Common myeloid progenitor, CD34-positive (primary cell): ENCODE measurements at regions not wholly inside any gene's neighbourhood (a gene's known extent, or its start where the extent isn't known, plus 50 kb on each side); places are given as distances from the start of the nearest gene placed in this dataset.
"Not testable (repeated sequence)": the region's sequence is repeated elsewhere in the genome, so short reads cannot be mapped to it uniquely, and the experiment has no call there.

Experiments
- CTCF ChIA-PET: fragments of 350-600 bp; sonication (Branson Sonifier 250); formaldehyde crosslinking; loops from one replicate; lab custom pipeline; 2021; ENCODE audit warnings: antibody characterized with exemption; lab: Charles Lee
- POLR2A ChIA-PET: fragments of 350-600 bp; sonication (Branson Sonifier 250); formaldehyde crosslinking; loops from one replicate; lab custom pipeline; 2021; ENCODE audit warnings: antibody characterized with exemption; lab: Charles Lee
- DNase-seq, 3 donors: peaks; one replicate each; pipeline versions ENCODE4 v3.0.0 to v3.0.0-alpha.2; 2013
- H3K27ac ChIP-seq, 2 experiments: 1 replicate in 1 of 2; 2 replicates in 1 of 2; pipeline ENCODE4 v1.7.0; 2013; ENCODE audit warnings: inconsistent platforms in 2 of 2, low read length in 2 of 2, mild to moderate bottlenecking in 2 of 2, low read depth in 1 of 2, moderate library complexity in 1 of 2; ENCODE audit not compliant: severe bottlenecking in 2 of 2, insufficient read depth in 1 of 2, poor library complexity in 1 of 2
- H3K27me3 ChIP-seq, 5 experiments: replicated peaks in 2 of 5; 1 replicate in 3 of 5; 2 replicates in 2 of 5; pipeline versions ENCODE4 v1.6.1 to v1.7.0; 2013; ENCODE audit warnings: low read length in 4 of 5, mild to moderate bottlenecking in 2 of 5, moderate library complexity in 2 of 5, inconsistent platforms in 1 of 5; ENCODE audit not compliant: insufficient read depth in 5 of 5, control insufficient read depth in 4 of 5
- H3K36me3 ChIP-seq, 4 experiments: 1 replicate in 2 of 4; 2 replicates in 2 of 4; pipeline versions ENCODE4 v1.6.1 to v1.7.0; 2013; ENCODE audit warnings: low read length in 3 of 4, control low read depth in 1 of 4, mild to moderate bottlenecking in 1 of 4; ENCODE audit not compliant: control insufficient read depth in 4 of 4, insufficient read depth in 4 of 4
- H3K4me1 ChIP-seq, 4 experiments: 1 replicate in 3 of 4; 2 replicates in 1 of 4; pipeline versions ENCODE4 v1.6.1 to v1.7.1; 2013; ENCODE audit warnings: low read length in 3 of 4, mild to moderate bottlenecking in 3 of 4, control low read depth in 1 of 4, inconsistent platforms in 1 of 4, moderate library complexity in 1 of 4; ENCODE audit not compliant: control insufficient read depth in 4 of 4, insufficient read depth in 4 of 4; ENCODE audit errors: control extremely low read depth in 1 of 4
- H3K4me3 ChIP-seq, 7 experiments: 1 replicate in 4 of 7; 2 replicates in 3 of 7; pipeline versions ENCODE4 v1.5.1 to v1.7.0; 2013; ENCODE audit warnings: mild to moderate bottlenecking in 7 of 7, low read length in 6 of 7, moderate library complexity in 6 of 7, inconsistent platforms in 2 of 7, low read depth in 2 of 7, control low read depth in 1 of 7; ENCODE audit not compliant: insufficient read depth in 4 of 7, control insufficient read depth in 1 of 7; ENCODE audit errors: extremely low read depth in 1 of 7
- H3K9me3 ChIP-seq, 5 experiments: 1 replicate in 4 of 5; 2 replicates in 1 of 5; pipeline versions ENCODE4 v1.6.1 to v1.7.1; 2013; ENCODE audit warnings: low read length in 4 of 5, mild to moderate bottlenecking in 2 of 5, inconsistent platforms in 1 of 5, low read depth in 1 of 5, moderate library complexity in 1 of 5; ENCODE audit not compliant: control insufficient read depth in 4 of 5, insufficient read depth in 2 of 5; ENCODE audit errors: control extremely low read depth in 1 of 5
- WGBS: methylation state at CpG from one replicate; pipeline ENCODE4 v1.1.5; 2013; ENCODE audit not compliant: insufficient coverage; 5-methylcytosine and 5-hydroxymethylcytosine counted together

- Histone ChIP-seq H3K9me3 (no peaks in the 10 kb centered on the region), H3K4me1 (no peaks in the 10 kb centered on the region), H3K4me3 (no peak overlapping the region), H3K36me3 (no peaks in the 10 kb centered on the region), H3K27me3 (no peaks in the 10 kb centered on the region), H3K27ac (no peak overlapping the region)
- POLR2A ChIA-PET, result no interaction called here
- DNase-seq, result no peak
- CTCF ChIA-PET, result no interaction called here
- WGBS, result 74% methylated on average over 2 of the region's 3 CpGs
Observed at GRCh38 chr10:8661886-8662285, 607.4 kb downstream of the GATA3 start.

- H3K4me3 ChIP-seq, result no peak overlapping the region
- no peaks in the 10 kb centered on the region for H3K4me1 ChIP-seq
- ChIA-PET CTCF (no interaction called here), POLR2A (no interaction called here)
- no peaks in the 10 kb centered on the region for H3K27me3 ChIP-seq
- DNase-seq, result no peak
- no peak overlapping the region for H3K27ac ChIP-seq
- peaks cover 0 to 3% (median 0%) of the 10 kb centered on the region in 5 experiments for H3K9me3 ChIP-seq
- WGBS, result no CpG with 5 or more reads among the region's 2 CpGs
- H3K36me3 ChIP-seq, result no peaks in the 10 kb centered on the region
Observed at GRCh38 chr10:8663131-8663530, 608.6 kb downstream of the GATA3 start.

- DNase-seq, result no peak
- POLR2A ChIA-PET, result no interaction called here
- no peaks in the 10 kb centered on the region for H3K4me1 ChIP-seq
- H3K27ac ChIP-seq, result no peak overlapping the region
- WGBS, result 88% methylated on average over 1 of the region's 2 CpGs
- H3K9me3 ChIP-seq, result peaks cover 0 to 3% (median 0%) of the 10 kb centered on the region in 5 experiments
- no peaks in the 10 kb centered on the region for H3K27me3 ChIP-seq
- CTCF ChIA-PET, result no interaction called here
- H3K36me3 ChIP-seq, result no peaks in the 10 kb centered on the region
- no peak overlapping the region for H3K4me3 ChIP-seq
Observed at GRCh38 chr10:8665322-8665721, 610.8 kb downstream of the GATA3 start.

- ChIA-PET POLR2A (interaction anchor here (0.6 kb wide), 1 partner anchor 23 kb away, joined by 3 read pairs; no protein-coding TSS in a partner anchor), CTCF (no interaction called here)
- H3K9me3 ChIP-seq, result peaks cover 0 to 3% (median 0%) of the 10 kb centered on the region in 5 experiments
- no peaks in the 10 kb centered on the region for H3K4me1 ChIP-seq
- no CpG with 5 or more reads among the region's 2 CpGs for WGBS
- no peaks in the 10 kb centered on the region for H3K36me3 ChIP-seq
- H3K27me3 ChIP-seq, result no peaks in the 10 kb centered on the region
- no peak overlapping the region for H3K4me3 ChIP-seq
- no peak for DNase-seq
- no peak overlapping the region for H3K27ac ChIP-seq
Observed at GRCh38 chr10:8670461-8670860, 616.0 kb downstream of the GATA3 start.

GRCh38 chr10:8674230-8674629 is 619.7 kb downstream of the GATA3 start:
- Histone ChIP-seq H3K4me1 (no peaks in the 10 kb centered on the region), H3K27ac (no peak overlapping the region), H3K9me3 (no peaks in the 10 kb centered on the region), H3K4me3 (no peak overlapping the region), H3K36me3 (no peaks in the 10 kb centered on the region), H3K27me3 (no peaks in the 10 kb centered on the region)
- ChIA-PET POLR2A (no interaction called here), CTCF (no interaction called here)
- 100% methylated on average over 2 of the region's 3 CpGs for WGBS
- no peak for DNase-seq

GRCh38 chr10:8677642-8678041 is 623.2 kb downstream of the GATA3 start:
- no peaks in the 10 kb centered on the region for H3K9me3 ChIP-seq
- POLR2A ChIA-PET, result interaction anchor here (0.7 kb wide), 1 partner anchor 182 kb away, joined by 3 read pairs; no protein-coding TSS in a partner anchor
- 75% methylated on average over 3 of the region's 6 CpGs for WGBS
- no peaks in the 10 kb centered on the region for H3K4me1 ChIP-seq
- DNase-seq, result no peak
- H3K27ac ChIP-seq, result no peak overlapping the region
- CTCF ChIA-PET, result no interaction called here
- no peaks in the 10 kb centered on the region for H3K36me3 ChIP-seq
- H3K4me3 ChIP-seq, result no peak overlapping the region
- H3K27me3 ChIP-seq, result no peaks in the 10 kb centered on the region

- H3K4me3 ChIP-seq, H3K4me1 ChIP-seq, H3K36me3 ChIP-seq, H3K27ac ChIP-seq, H3K9me3 ChIP-seq, POLR2A ChIA-PET, DNase-seq, H3K27me3 ChIP-seq, CTCF ChIA-PET: not testable (repeated sequence)
- 100% methylated on average over 1 of the region's 3 CpGs for WGBS
Observed at GRCh38 chr10:8684916-8685315, 630.4 kb downstream of the GATA3 start.
